ENCODE measurements at regions not wholly inside any gene's neighbourhood (a gene's known extent, or its start where the extent isn't known, plus 50 kb on each side); places are given as distances from the start of the nearest gene placed in this dataset.

- no peak for ATAC-seq (replicated peaks)
- Mint-ChIP-seq H3K27me3 (no peaks in the 10 kb centered on the region), H3K9me3 (peaks cover 3% of the 10 kb centered on the region), H3K27ac (no peak overlapping the region), H3K4me1 (no peaks in the 10 kb centered on the region), H3K36me3 (ENCODE audit: low read depth) (no peaks in the 10 kb centered on the region), H3K4me3 (no peak overlapping the region)
Observed at GRCh38 chr2:14530506-14530905, 102.0 kb upstream of the LRATD1 start.

- no peaks in the 10 kb centered on the region for H3K36me3 Mint-ChIP-seq (ENCODE audit: low read depth)
- H3K9me3 Mint-ChIP-seq, result no peaks in the 10 kb centered on the region
- no peak for ATAC-seq (replicated peaks)
- no peak overlapping the region for H3K27ac Mint-ChIP-seq
- no peaks in the 10 kb centered on the region for H3K27me3 Mint-ChIP-seq
- no peaks in the 10 kb centered on the region for H3K4me1 Mint-ChIP-seq
- H3K4me3 Mint-ChIP-seq, result no peak overlapping the region
Observed at GRCh38 chr2:14533131-14533757, 99.3 kb upstream of the LRATD1 start.

- H3K27ac Mint-ChIP-seq, result no peak overlapping the region
- H3K27me3 Mint-ChIP-seq, result no peaks in the 10 kb centered on the region
- no peak overlapping the region for H3K4me3 Mint-ChIP-seq
- no peaks in the 10 kb centered on the region for H3K4me1 Mint-ChIP-seq
- no peak for ATAC-seq (replicated peaks)
- no peaks in the 10 kb centered on the region for H3K36me3 Mint-ChIP-seq (ENCODE audit: low read depth)
- H3K9me3 Mint-ChIP-seq, result no peaks in the 10 kb centered on the region
Observed at GRCh38 chr2:14535156-14535555, 97.4 kb upstream of the LRATD1 start.

- H3K36me3 Mint-ChIP-seq (ENCODE audit: low read depth), result no peaks in the 10 kb centered on the region
Observed at GRCh38 chr2:14536976-14537375, 95.5 kb upstream of the LRATD1 start.

GRCh38 chr2:14540015-14540414, 92.5 kb upstream of the LRATD1 start:
- no peak overlapping the region for H3K27ac Mint-ChIP-seq
- peaks cover 11% of the 10 kb centered on the region for H3K9me3 Mint-ChIP-seq
- no peak overlapping the region for H3K4me3 Mint-ChIP-seq
- no peak for ATAC-seq (replicated peaks)
- no peaks in the 10 kb centered on the region for H3K36me3 Mint-ChIP-seq (ENCODE audit: low read depth)
- H3K4me1 Mint-ChIP-seq, result no peaks in the 10 kb centered on the region
- H3K27me3 Mint-ChIP-seq, result no peaks in the 10 kb centered on the region

More at GRCh38 chr2:14536976-14537375, 95.5 kb upstream of the LRATD1 start:
- Mint-ChIP-seq H3K4me1 (no peaks in the 10 kb centered on the region), H3K27me3 (no peaks in the 10 kb centered on the region), H3K27ac (no peak overlapping the region), H3K4me3 (no peak overlapping the region), H3K9me3 (no peaks in the 10 kb centered on the region)
- ATAC-seq (replicated peaks), result no peak

GRCh38 chr2:14543284-14543683, 89.2 kb upstream of the LRATD1 start:
- Mint-ChIP-seq H3K27me3 (peaks cover 4% of the 10 kb centered on the region), H3K4me3 (no peak overlapping the region), H3K36me3 (ENCODE audit: low read depth) (no peaks in the 10 kb centered on the region), H3K27ac (no peak overlapping the region), H3K4me1 (no peaks in the 10 kb centered on the region), H3K9me3 (peaks cover 18% of the 10 kb centered on the region)
- ATAC-seq (replicated peaks), result no peak

GRCh38 chr2:14544247-14544646, 88.3 kb upstream of the LRATD1 start:
- H3K27ac Mint-ChIP-seq, result no peak overlapping the region
- no peaks in the 10 kb centered on the region for H3K36me3 Mint-ChIP-seq (ENCODE audit: low read depth)
- H3K27me3 Mint-ChIP-seq, result peaks cover 4% of the 10 kb centered on the region
- peaks cover 18% of the 10 kb centered on the region for H3K9me3 Mint-ChIP-seq
- no peak for ATAC-seq (replicated peaks)
- no peaks in the 10 kb centered on the region for H3K4me1 Mint-ChIP-seq
- no peak overlapping the region for H3K4me3 Mint-ChIP-seq

- H3K27ac Mint-ChIP-seq, result no peak overlapping the region
- peaks cover 4% of the 10 kb centered on the region for H3K27me3 Mint-ChIP-seq
- no peaks in the 10 kb centered on the region for H3K4me1 Mint-ChIP-seq
- H3K36me3 Mint-ChIP-seq (ENCODE audit: low read depth), result no peaks in the 10 kb centered on the region
- H3K9me3 Mint-ChIP-seq, result peaks cover 14% of the 10 kb centered on the region
- no peak overlapping the region for H3K4me3 Mint-ChIP-seq
- no peak for ATAC-seq (replicated peaks)
Observed at GRCh38 chr2:14547830-14548229, 84.7 kb upstream of the LRATD1 start.

- Mint-ChIP-seq H3K4me1 (no peaks in the 10 kb centered on the region), H3K27ac (no peak overlapping the region), H3K4me3 (no peak overlapping the region), H3K27me3 (peaks cover 4% of the 10 kb centered on the region), H3K9me3 (peaks cover 7% of the 10 kb centered on the region), H3K36me3 (ENCODE audit: low read depth) (no peaks in the 10 kb centered on the region)
- no peak for ATAC-seq (replicated peaks)
Observed at GRCh38 chr2:14550658-14551057, 81.9 kb upstream of the LRATD1 start.

GRCh38 chr2:14551069-14551468, 81.4 kb upstream of the LRATD1 start:
- Mint-ChIP-seq H3K9me3 (peaks cover 7% of the 10 kb centered on the region), H3K36me3 (ENCODE audit: low read depth) (no peaks in the 10 kb centered on the region), H3K27ac (no peak overlapping the region), H3K4me3 (no peak overlapping the region), H3K27me3 (peaks cover 4% of the 10 kb centered on the region), H3K4me1 (no peaks in the 10 kb centered on the region)
- no peak for ATAC-seq (replicated peaks)

- Mint-ChIP-seq H3K27me3 (no peaks in the 10 kb centered on the region), H3K27ac (no peak overlapping the region), H3K4me1 (no peaks in the 10 kb centered on the region), H3K9me3 (peaks cover 3% of the 10 kb centered on the region), H3K4me3 (no peak overlapping the region), H3K36me3 (ENCODE audit: low read depth) (no peaks in the 10 kb centered on the region)
- no peak for ATAC-seq (replicated peaks)
Observed at GRCh38 chr2:14552286-14552685, 80.2 kb upstream of the LRATD1 start.

GRCh38 chr2:14552818-14553217, 79.7 kb upstream of the LRATD1 start:
- Mint-ChIP-seq H3K27me3 (no peaks in the 10 kb centered on the region), H3K27ac (no peak overlapping the region), H3K4me3 (no peak overlapping the region), H3K9me3 (peaks cover 2% of the 10 kb centered on the region), H3K4me1 (no peaks in the 10 kb centered on the region), H3K36me3 (ENCODE audit: low read depth) (no peaks in the 10 kb centered on the region)
- ATAC-seq (replicated peaks), result no peak

GRCh38 chr2:14554849-14555545, 77.5 kb upstream of the LRATD1 start:
- no peak overlapping the region for H3K4me3 Mint-ChIP-seq
- no peak for ATAC-seq (replicated peaks)
- no peaks in the 10 kb centered on the region for H3K9me3 Mint-ChIP-seq
- no peaks in the 10 kb centered on the region for H3K27me3 Mint-ChIP-seq
- no peaks in the 10 kb centered on the region for H3K36me3 Mint-ChIP-seq (ENCODE audit: low read depth)
- no peak overlapping the region for H3K27ac Mint-ChIP-seq
- H3K4me1 Mint-ChIP-seq, result no peaks in the 10 kb centered on the region

GRCh38 chr2:14557111-14557510, 75.4 kb upstream of the LRATD1 start:
- Mint-ChIP-seq H3K36me3 (ENCODE audit: low read depth) (no peaks in the 10 kb centered on the region), H3K9me3 (no peaks in the 10 kb centered on the region), H3K4me3 (no peak overlapping the region), H3K27me3 (no peaks in the 10 kb centered on the region), H3K4me1 (no peaks in the 10 kb centered on the region), H3K27ac (no peak overlapping the region)
- no peak for ATAC-seq (replicated peaks)

- H3K36me3 Mint-ChIP-seq (ENCODE audit: low read depth), result no peaks in the 10 kb centered on the region
- no peaks in the 10 kb centered on the region for H3K9me3 Mint-ChIP-seq
- H3K27ac Mint-ChIP-seq, result no peak overlapping the region
- no peaks in the 10 kb centered on the region for H3K4me1 Mint-ChIP-seq
- H3K4me3 Mint-ChIP-seq, result no peak overlapping the region
- ATAC-seq (replicated peaks), result no peak
- H3K27me3 Mint-ChIP-seq, result no peaks in the 10 kb centered on the region
Observed at GRCh38 chr2:14557916-14558315, 74.6 kb upstream of the LRATD1 start.

Data from activated T-helper 17 cell treated with anti-CD3 and anti-CD28 coated beads, Interleukin-2, amount 50 U/mL, for 72 hours (primary cell).